Memory B cell (primary cell): ENCODE measurements at regions not wholly inside any gene's neighbourhood (a gene's known extent, or its start where the extent isn't known, plus 50 kb on each side); places are given as distances from the start of the nearest gene placed in this dataset.

Experiments used
- ATAC-seq: fragments of 150-1000 bp; cut with Tn5 transposase; 2 replicates; pipeline ENCODE4 v1.10.0; 2021; ENCODE audit warnings: low read depth, mild to moderate bottlenecking, moderate library complexity
- DNase-seq, 2 donors: peaks; one replicate each; pipeline ENCODE4 v3.0.0; 2022; ENCODE audit warnings: low spot score in 2 of 2
- H3K27ac Mint-ChIP-seq: one replicate; pipeline ENCODE4 v1.8.0; 2022; ENCODE audit warnings: mild to moderate bottlenecking, moderate library complexity, mixed read lengths
- H3K27me3 Mint-ChIP-seq: one replicate; pipeline ENCODE4 v1.8.0; 2022; ENCODE audit warnings: mixed read lengths
- H3K36me3 Mint-ChIP-seq: one replicate; pipeline ENCODE4 v1.8.0; 2022; ENCODE audit warnings: mild to moderate bottlenecking, mixed read lengths
- H3K4me1 Mint-ChIP-seq: one replicate; pipeline ENCODE4 v1.8.0; 2022; ENCODE audit warnings: mixed read lengths
- H3K4me3 Mint-ChIP-seq: one replicate; pipeline ENCODE4 v1.8.0; 2022; ENCODE audit warnings: mild to moderate bottlenecking, moderate library complexity, mixed read lengths
- H3K9me3 Mint-ChIP-seq: one replicate; pipeline ENCODE4 v1.8.0; 2022; ENCODE audit warnings: mixed read lengths

DNA sequence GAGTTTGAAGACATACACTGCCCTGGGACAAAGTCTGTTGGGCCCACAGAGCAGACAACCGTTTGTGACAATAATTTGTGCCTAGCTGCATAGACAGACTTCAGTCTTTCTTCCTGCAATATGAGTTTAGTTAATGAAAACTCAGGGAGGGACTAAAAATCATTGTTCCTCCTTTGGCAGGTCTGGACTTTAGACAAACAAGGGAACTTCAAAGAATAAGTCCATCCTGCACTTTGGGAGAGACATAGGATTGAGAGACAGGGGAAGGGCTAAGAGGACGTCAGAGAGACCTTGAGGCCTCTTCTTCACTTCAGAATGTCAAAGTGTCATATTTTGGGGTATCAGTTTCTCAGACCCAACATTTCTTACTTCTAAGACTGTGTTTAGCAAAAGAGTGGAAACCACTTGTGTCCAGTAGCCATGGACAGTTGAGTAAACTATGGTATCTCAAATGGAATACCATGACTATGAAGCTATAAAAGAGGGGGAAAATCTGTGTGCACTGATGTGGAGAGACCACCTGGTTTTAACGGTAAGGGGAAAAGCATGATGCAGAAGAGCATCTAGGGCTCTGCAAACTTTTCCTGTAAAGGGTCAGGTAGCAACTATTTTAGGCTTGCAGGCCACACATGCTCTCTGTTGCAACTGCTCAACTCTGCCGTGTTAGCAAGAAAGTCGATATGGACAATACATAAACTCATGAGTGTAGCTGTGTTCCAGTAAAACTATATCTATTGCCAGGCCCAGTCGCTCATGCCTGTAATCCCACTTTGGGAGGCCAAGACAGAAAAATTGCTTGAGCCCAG is 217.8 kb upstream of the SH3BP4 start:
- Mint-ChIP-seq H3K27me3 (peaks cover 16% of the 10 kb centered on the region), H3K4me1 (no peaks in the 10 kb centered on the region), H3K36me3 (no peaks in the 10 kb centered on the region), H3K27ac (no peak overlapping the region), H3K4me3 (no peak overlapping the region), H3K9me3 (peaks cover 3% of the 10 kb centered on the region)
- no peak for DNase-seq
- ATAC-seq, result no peak

DNA sequence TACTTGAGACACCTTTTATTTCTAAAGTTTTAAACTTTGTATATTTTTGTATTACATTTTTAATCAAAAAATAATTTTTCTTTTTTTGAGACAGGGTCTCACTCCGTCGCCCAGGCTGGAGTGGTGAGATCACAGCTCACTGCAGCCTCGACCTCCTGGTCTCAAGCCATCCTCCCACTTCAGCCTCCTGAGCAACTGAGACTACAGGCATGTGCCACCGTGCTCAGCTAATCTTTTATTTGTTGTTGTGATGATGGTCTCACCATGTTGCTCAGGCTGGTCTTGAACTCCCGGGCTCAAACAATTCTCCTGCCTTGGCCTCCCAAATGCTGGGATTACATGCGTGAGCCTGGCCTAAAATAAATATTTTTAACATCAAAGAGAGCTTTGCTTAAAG is 218.7 kb upstream of the SH3BP4 start:
- Mint-ChIP-seq H3K36me3 (no peaks in the 10 kb centered on the region), H3K9me3 (peaks cover 3% of the 10 kb centered on the region), H3K27ac (no peak overlapping the region), H3K4me3 (no peak overlapping the region), H3K4me1 (no peaks in the 10 kb centered on the region), H3K27me3 (peaks cover 13% of the 10 kb centered on the region)
- DNase-seq (no peak), ATAC-seq (no peak)

DNA sequence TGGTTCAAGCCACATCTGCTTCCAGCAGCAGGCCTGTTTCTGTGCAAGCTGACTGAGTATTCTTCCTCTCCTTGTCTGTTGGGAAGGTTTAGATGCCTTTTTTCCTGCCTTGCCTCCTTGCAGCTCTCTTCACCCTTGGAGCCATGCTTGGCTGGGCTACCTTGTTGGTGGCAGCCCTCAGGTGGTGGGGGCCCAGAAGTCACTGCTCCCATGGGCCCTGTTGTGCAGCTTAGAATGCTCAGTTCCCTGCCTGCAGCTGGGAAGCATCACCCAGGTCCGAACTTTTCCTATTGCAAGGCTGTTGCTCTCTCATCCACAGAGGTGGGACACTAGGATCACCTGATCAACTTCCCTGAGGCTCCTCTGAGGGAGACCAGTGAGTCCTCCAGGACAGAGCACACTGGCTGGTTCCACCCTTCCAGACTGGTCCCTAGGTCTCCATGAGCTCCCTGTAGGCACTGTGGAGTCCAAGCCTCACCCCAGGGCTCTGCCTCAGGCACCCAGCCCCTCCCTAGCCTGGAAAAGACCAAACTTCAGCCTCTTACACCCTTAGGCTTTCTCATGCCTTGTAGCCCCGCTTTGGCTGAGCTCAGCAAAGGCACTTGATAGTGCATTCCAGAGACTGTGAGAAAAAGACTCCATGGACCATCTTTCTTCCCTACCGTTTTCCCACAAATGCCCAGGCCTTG is 219.3 kb upstream of the SH3BP4 start:
- Mint-ChIP-seq H3K4me1 (no peaks in the 10 kb centered on the region), H3K4me3 (no peak overlapping the region), H3K9me3 (peaks cover 3% of the 10 kb centered on the region), H3K36me3 (no peaks in the 10 kb centered on the region), H3K27ac (no peak overlapping the region), H3K27me3 (peaks cover 9% of the 10 kb centered on the region)
- no peak for ATAC-seq
- no peak for DNase-seq

DNA sequence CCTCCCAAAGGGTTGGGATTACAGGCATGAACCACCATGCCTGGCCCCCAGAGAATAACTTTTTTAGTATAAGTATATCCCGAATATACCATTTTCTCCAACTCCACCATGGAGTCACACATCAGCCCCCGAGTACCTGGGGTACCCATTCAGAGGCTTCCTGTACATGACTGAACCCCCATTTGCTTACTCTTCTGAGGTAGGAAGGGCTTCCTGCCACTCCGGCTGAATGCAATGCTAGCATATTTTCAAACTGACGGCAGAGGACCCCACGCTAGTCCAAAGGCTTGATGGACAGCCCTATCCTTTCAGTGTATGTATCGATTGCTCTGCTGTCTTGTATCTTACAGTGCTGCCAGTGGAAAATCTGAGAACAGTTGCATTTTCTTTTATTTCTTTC is 220.6 kb upstream of the SH3BP4 start:
- Mint-ChIP-seq H3K36me3 (no peaks in the 10 kb centered on the region), H3K27ac (no peak overlapping the region), H3K4me1 (no peaks in the 10 kb centered on the region), H3K4me3 (no peak overlapping the region), H3K9me3 (peaks cover 6% of the 10 kb centered on the region), H3K27me3 (peaks cover 12% of the 10 kb centered on the region)
- DNase-seq (no peak), ATAC-seq (no peak)

DNA sequence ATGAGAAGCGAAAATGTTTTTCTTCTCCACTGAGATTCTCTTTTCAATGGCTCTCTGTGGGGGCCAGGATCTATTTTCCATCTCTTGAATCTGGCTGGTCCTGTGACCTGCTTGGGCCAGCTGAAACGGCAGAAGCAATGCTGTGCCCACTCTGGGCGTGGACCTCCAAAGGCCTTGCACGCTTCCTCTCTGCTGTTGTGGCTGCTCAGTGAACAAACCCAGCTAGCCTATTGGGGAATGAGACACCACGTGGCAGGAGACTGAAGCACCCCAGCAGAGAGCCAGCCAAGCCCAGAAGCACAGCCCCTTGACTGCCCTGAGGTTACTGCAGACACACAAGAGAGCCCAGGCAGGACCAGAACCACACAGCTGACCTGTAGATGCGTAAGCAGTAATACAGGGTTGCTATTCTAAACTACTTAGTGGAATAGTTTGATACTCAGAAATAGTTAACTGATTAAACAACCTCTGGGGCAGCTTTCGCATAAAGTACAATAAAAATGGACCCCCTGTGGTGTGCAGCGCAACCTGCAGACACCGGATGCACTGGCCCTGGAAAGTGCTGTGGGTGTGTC is 221.7 kb upstream of the SH3BP4 start:
- no peaks in the 10 kb centered on the region for H3K4me1 Mint-ChIP-seq
- H3K27me3 Mint-ChIP-seq, result peaks cover 14% of the 10 kb centered on the region
- ATAC-seq, result no peak
- H3K27ac Mint-ChIP-seq, result no peak overlapping the region
- DNase-seq, result no peak
- H3K9me3 Mint-ChIP-seq, result peaks cover 4% of the 10 kb centered on the region
- H3K4me3 Mint-ChIP-seq, result no peak overlapping the region
- H3K36me3 Mint-ChIP-seq, result no peaks in the 10 kb centered on the region

DNA sequence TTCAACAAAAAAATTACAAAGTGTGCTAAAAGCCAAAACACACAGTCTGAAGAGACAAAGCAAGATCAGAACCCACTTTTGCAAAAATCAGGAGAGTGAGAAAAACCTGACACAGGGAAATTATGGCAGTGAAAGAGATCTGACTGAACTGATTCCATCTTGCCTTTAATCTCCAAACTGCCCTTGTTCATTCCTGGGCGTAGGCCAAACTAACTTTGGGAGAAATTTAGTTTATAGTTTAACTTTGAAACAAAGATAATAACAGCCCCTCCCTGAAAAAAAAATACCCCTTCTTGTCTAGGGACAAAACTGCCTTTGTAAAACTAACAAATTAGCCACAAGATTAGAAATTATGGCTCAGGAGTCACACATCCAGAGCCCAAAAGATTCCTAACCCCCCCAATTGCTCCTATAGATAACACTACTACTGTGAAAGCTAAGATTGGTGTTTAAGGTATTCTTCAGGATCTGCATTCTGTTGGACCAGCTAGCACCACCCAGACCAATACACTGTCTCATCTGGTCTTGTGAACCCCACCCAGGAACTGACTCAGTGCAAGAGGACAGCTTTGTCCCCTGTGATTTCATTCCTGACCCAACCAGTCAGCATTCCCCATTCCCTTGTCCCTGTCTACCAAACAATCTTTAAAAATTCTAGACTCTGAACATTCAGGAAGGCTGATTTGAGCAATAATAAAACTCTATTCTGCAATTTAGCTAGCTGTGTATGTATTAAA is 226.1 kb upstream of the SH3BP4 start:
- H3K9me3 Mint-ChIP-seq, result peaks cover 3% of the 10 kb centered on the region
- DNase-seq (no peak), ATAC-seq (no peak)
- no peak overlapping the region for H3K4me3 Mint-ChIP-seq
- H3K4me1 Mint-ChIP-seq, result no peaks in the 10 kb centered on the region
- H3K36me3 Mint-ChIP-seq, result no peaks in the 10 kb centered on the region
- H3K27ac Mint-ChIP-seq, result no peak overlapping the region
- H3K27me3 Mint-ChIP-seq, result peaks cover 10% of the 10 kb centered on the region

DNA sequence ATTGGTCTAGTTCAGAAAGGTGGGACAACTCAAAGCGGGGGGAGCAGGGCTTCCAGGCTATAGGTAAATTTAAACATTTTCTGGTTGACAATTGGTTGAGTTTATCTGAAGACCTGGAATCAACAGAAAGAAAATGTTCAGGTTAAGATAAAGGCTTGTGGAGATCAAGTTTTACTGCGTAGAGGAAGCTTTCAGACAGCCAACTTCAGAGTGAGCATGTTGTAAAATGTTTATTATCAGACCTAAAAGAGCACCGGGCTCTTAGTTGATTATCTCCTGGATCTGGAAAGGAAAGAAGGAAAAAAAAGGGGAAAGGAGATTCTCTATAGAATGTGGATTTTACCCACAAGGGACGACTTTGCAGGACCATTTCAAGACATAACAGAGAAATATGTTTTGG is 227.0 kb upstream of the SH3BP4 start:
- H3K27ac Mint-ChIP-seq, result no peak overlapping the region
- ATAC-seq, result no peak
- no peaks in the 10 kb centered on the region for H3K4me1 Mint-ChIP-seq
- H3K9me3 Mint-ChIP-seq, result peaks cover 3% of the 10 kb centered on the region
- H3K4me3 Mint-ChIP-seq, result no peak overlapping the region
- H3K27me3 Mint-ChIP-seq, result peaks cover 12% of the 10 kb centered on the region
- H3K36me3 Mint-ChIP-seq, result no peaks in the 10 kb centered on the region
- DNase-seq, result no peak

DNA sequence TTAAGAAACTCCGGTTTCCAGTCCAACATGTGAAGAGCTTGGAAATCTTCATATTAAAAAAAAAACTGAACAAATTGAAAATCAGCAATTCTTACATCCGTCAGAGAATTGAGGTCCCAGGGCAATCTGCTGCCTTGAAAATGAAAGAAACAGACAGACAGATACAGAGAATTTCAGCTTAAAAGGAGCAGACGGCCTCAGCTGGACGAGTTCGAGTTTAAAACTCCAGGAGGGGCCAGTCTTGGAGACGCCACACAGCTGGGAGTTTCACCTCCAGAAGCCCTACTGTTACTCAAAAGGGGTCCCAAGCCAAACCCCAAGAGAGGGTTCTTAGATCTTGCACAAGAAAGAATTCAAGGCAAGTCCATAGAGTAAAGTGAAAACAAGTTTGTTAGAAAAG is 226.5 kb upstream of the ARL4C start:
- H3K36me3 Mint-ChIP-seq, result no peaks in the 10 kb centered on the region
- no peak overlapping the region for H3K4me3 Mint-ChIP-seq
- peaks cover 13% of the 10 kb centered on the region for H3K27me3 Mint-ChIP-seq
- no peaks in the 10 kb centered on the region for H3K4me1 Mint-ChIP-seq
- DNase-seq (no peak), ATAC-seq (no peak)
- H3K9me3 Mint-ChIP-seq, result peaks cover 3% of the 10 kb centered on the region
- no peak overlapping the region for H3K27ac Mint-ChIP-seq

DNA sequence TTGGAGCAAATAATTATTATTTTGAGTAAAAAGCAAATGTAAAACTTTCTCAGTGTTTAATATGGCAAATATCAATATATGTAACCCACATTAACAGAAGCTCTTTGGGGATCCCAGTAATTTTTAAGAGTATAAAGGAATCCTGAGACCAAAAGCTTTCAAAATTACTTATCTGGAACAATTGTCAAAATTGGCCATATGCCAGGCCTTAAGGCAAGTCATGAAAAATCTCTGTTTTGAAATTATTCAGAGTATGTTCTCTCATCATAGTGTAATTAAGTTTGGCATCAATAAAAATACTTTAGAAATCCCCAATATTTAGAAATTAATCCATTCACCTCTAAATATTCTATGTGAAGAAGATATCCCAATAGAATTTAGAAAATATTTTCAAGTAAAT is 225.3 kb upstream of the ARL4C start:
- Mint-ChIP-seq H3K9me3 (peaks cover 3% of the 10 kb centered on the region), H3K4me1 (no peaks in the 10 kb centered on the region)

DNA sequence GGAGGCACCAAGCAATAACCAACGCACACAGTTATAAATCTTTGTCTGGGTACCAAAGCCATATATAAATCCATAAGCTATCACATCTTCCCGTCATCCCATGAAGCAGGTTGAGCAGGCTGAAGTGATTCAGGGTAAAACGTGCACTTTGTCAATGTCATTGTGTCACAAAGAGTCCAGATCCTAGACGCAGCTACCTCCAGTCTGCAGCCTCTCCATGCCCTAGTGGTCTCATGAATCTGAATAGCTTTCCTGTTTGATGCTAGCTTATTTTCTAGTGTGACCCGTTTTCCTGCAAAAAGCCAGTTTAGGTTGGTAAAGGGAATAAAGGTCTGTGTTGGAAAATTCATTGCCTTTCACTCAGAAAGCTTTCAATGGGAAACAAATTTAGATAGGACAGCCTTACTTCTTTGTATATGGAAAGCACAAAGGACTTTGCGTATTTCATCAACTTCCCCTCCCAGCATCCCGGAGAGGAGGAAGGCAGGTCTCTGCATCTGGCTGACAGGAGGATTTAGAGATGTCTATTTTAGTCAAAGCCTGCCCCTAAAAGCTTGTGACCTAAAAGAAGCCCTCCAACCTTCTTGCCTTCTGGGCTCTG is 222.3 kb upstream of the ARL4C start:
- no peaks in the 10 kb centered on the region for H3K36me3 Mint-ChIP-seq
- H3K9me3 Mint-ChIP-seq, result no peaks in the 10 kb centered on the region
- H3K4me3 Mint-ChIP-seq, result no peak overlapping the region
- peaks cover 5% of the 10 kb centered on the region for H3K27me3 Mint-ChIP-seq
- no peak for DNase-seq
- no peak for ATAC-seq
- H3K4me1 Mint-ChIP-seq, result no peaks in the 10 kb centered on the region
- H3K27ac Mint-ChIP-seq, result no peak overlapping the region

More for the DNA sequence above, 225.3 kb upstream of the ARL4C start:
- ATAC-seq (no peak), DNase-seq (no peak)
- peaks cover 13% of the 10 kb centered on the region for H3K27me3 Mint-ChIP-seq
- no peak overlapping the region for H3K27ac Mint-ChIP-seq
- H3K36me3 Mint-ChIP-seq, result no peaks in the 10 kb centered on the region
- no peak overlapping the region for H3K4me3 Mint-ChIP-seq

DNA sequence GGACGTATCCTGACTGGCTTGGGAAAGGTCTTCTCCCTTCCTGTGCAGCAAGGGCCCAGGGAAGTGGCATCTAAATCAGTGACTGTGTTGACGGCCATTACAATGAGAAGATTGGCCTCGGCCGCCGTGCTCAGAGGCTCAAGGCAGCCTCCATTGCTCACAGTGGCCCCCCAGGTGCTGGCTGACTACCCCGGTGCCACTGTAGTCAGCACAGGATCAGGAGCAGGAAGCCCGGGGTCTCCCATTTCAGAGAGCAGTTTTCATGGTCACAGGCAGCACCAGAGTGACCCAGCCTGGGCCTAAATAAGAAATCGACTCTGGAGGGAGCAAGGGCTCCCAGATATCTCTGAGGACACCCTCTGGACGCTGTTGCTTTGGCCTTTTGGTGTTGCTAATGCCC is 219.4 kb upstream of the ARL4C start:
- H3K9me3 Mint-ChIP-seq, result no peaks in the 10 kb centered on the region
- no peaks in the 10 kb centered on the region for H3K36me3 Mint-ChIP-seq
- H3K4me3 Mint-ChIP-seq, result no peak overlapping the region
- no peaks in the 10 kb centered on the region for H3K4me1 Mint-ChIP-seq
- ATAC-seq, result no peak
- H3K27me3 Mint-ChIP-seq, result peaks cover 5% of the 10 kb centered on the region
- H3K27ac Mint-ChIP-seq, result no peak overlapping the region
- no peak for DNase-seq

DNA sequence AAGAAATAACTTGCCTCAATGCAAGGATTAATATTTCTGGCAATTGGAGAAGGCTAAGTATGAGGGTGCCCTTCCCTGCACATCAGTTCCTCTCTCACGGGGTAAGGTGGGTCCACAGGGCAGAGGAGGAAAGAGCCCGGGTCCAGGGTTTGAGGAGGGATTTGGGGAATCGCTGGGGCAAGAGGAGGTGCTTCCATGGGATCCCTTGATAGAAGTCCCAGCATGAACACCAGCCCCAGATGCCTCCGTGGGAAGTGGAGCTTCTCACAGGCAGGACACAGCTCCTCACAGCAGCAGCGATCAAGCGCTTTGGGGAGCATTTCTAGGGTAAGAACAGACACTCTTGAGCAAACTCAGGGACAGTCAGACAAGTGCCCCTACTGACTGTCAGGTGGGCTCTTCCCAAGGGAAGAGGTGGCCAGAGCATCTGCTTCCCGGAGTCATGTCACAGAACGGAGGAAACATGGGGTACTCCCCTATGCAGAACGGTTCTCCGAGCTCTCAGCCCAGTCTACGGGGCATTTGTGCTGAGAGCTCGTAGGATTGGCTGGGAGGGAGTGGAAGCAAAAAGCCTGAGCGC is 218.9 kb upstream of the ARL4C start:
- Mint-ChIP-seq H3K27me3 (peaks cover 5% of the 10 kb centered on the region), H3K27ac (no peak overlapping the region), H3K4me3 (no peak overlapping the region), H3K9me3 (no peaks in the 10 kb centered on the region), H3K36me3 (no peaks in the 10 kb centered on the region), H3K4me1 (no peaks in the 10 kb centered on the region)
- DNase-seq (no peak), ATAC-seq (no peak)

DNA sequence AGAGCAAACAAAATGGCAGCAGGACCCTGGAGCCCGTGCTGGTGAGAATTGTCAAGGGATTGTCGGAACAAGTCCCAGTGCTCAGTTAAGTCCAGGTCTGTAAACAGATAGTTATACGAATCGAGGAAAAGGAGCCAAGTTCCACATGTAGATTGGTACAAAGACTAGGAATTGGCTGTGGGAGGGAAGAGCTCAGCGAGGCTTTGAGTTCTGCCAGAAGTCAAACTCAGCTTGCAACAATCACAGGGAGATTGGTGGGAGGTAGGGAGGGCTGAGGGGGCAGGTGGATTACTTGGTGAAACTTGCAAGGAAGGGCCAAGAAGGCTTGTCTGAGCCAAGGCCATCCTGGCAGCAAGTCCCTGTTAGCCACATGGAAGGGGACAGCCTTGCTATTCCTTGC is 217.8 kb upstream of the ARL4C start:
- no peaks in the 10 kb centered on the region for H3K4me1 Mint-ChIP-seq
- H3K9me3 Mint-ChIP-seq, result no peaks in the 10 kb centered on the region
- DNase-seq (no peak), ATAC-seq (no peak)
- no peak overlapping the region for H3K27ac Mint-ChIP-seq
- no peaks in the 10 kb centered on the region for H3K36me3 Mint-ChIP-seq
- no peak overlapping the region for H3K4me3 Mint-ChIP-seq
- peaks cover 7% of the 10 kb centered on the region for H3K27me3 Mint-ChIP-seq
